Type B pancreatic cell (in vitro differentiated cells): ENCODE measurements at regions not wholly inside any gene's neighbourhood (a gene's known extent, or its start where the extent isn't known, plus 50 kb on each side); places are given as distances from the start of the nearest gene placed in this dataset.

Source experiments
- DNase-seq: peaks from one replicate; pipeline ENCODE4 v3.0.0; 2021; ENCODE audit warnings: mixed read lengths; ENCODE audit not compliant: unreplicated experiment; ENCODE audit errors: extremely low spot score
- H3K27ac Mint-ChIP-seq: 2 replicates; pipeline ENCODE4 v1.8.0; 2021; ENCODE audit warnings: mild to moderate bottlenecking, mixed read lengths
- H3K27me3 Mint-ChIP-seq: 2 replicates; pipeline ENCODE4 v1.8.0; 2021; ENCODE audit warnings: mixed read lengths
- H3K36me3 Mint-ChIP-seq: 2 replicates; pipeline ENCODE4 v1.8.0; 2021; ENCODE audit warnings: mixed read lengths
- H3K4me1 Mint-ChIP-seq: one replicate; pipeline ENCODE4 v1.8.0; 2021; ENCODE audit warnings: mixed read lengths; ENCODE audit not compliant: unreplicated experiment
- H3K4me3 Mint-ChIP-seq: 2 replicates; pipeline ENCODE4 v1.8.0; 2021; ENCODE audit warnings: mild to moderate bottlenecking, mixed read lengths
- H3K9me3 Mint-ChIP-seq: 2 replicates; pipeline ENCODE4 v1.8.0; 2021; ENCODE audit warnings: mixed read lengths
- CTCF ChIP-seq: fragments of 200-600 bp; sonication (generic); conservative IDR thresholded peaks from 2 replicates; pipeline ENCODE4 v1.5.0; 2021; ENCODE audit warnings: antibody characterized with exemption, mild to moderate bottlenecking

- TF ChIP-seq CTCF = no peak
- H3K4me3 Mint-ChIP-seq = no peak overlapping the region
- H3K9me3 Mint-ChIP-seq = no peaks in the 10 kb centered on the region
- no peak overlapping the region for H3K27ac Mint-ChIP-seq
- H3K4me1 Mint-ChIP-seq = no peaks in the 10 kb centered on the region
- DNase-seq = peak; percentile 25
- peaks cover 66% of the 10 kb centered on the region for H3K36me3 Mint-ChIP-seq
- no peaks in the 10 kb centered on the region for H3K27me3 Mint-ChIP-seq
These were observed 136.8 kb downstream of the SNRPN start for GRCh38 chr15:25091421-25092158.

GRCh38 chr15:25092661-25093060 is 137.9 kb downstream of the SNRPN start:
- Mint-ChIP-seq H3K36me3 (peaks cover 62% of the 10 kb centered on the region), H3K9me3 (no peaks in the 10 kb centered on the region), H3K4me3 (no peak overlapping the region), H3K27ac (no peak overlapping the region), H3K4me1 (no peaks in the 10 kb centered on the region), H3K27me3 (no peaks in the 10 kb centered on the region)
- DNase-seq = no peak
- no peak for TF ChIP-seq CTCF

- DNase-seq = peak; percentile 39
- no peaks in the 10 kb centered on the region for H3K4me1 Mint-ChIP-seq
- TF ChIP-seq CTCF = no peak
- no peak overlapping the region for H3K27ac Mint-ChIP-seq
- no peak overlapping the region for H3K4me3 Mint-ChIP-seq
- no peaks in the 10 kb centered on the region for H3K9me3 Mint-ChIP-seq
- H3K36me3 Mint-ChIP-seq = peaks cover 57% of the 10 kb centered on the region
- H3K27me3 Mint-ChIP-seq = no peaks in the 10 kb centered on the region
These were observed 138.8 kb downstream of the SNRPN start for GRCh38 chr15:25093455-25094029.

- H3K9me3 Mint-ChIP-seq = no peaks in the 10 kb centered on the region
- no peak overlapping the region for H3K27ac Mint-ChIP-seq
- no peaks in the 10 kb centered on the region for H3K27me3 Mint-ChIP-seq
- TF ChIP-seq CTCF = no peak
- H3K36me3 Mint-ChIP-seq = peaks cover 57% of the 10 kb centered on the region
- no peak for DNase-seq
- H3K4me3 Mint-ChIP-seq = no peak overlapping the region
- no peaks in the 10 kb centered on the region for H3K4me1 Mint-ChIP-seq
These were observed 139.3 kb downstream of the SNRPN start for GRCh38 chr15:25094066-25094465.

- TF ChIP-seq CTCF = no peak
- Mint-ChIP-seq H3K4me3 (no peak overlapping the region), H3K27ac (no peak overlapping the region), H3K27me3 (no peaks in the 10 kb centered on the region), H3K36me3 (peaks cover 56% of the 10 kb centered on the region), H3K9me3 (no peaks in the 10 kb centered on the region), H3K4me1 (no peaks in the 10 kb centered on the region)
- DNase-seq = peak; percentile 32
These were observed 139.7 kb downstream of the SNRPN start for GRCh38 chr15:25094519-25094918.
